CD4-positive, alpha-beta T cell treated with Interferon alpha-2 for 1 hour (primary cell): ENCODE measurements at regions not wholly inside any gene's neighbourhood (a gene's known extent, or its start where the extent isn't known, plus 50 kb on each side); places are given as distances from the start of the nearest gene placed in this dataset.
"Not testable (repeated sequence)": the region's sequence is repeated elsewhere in the genome, so short reads cannot be mapped to it uniquely, and the experiment has no call there.

ENCODE experiments used
- DNase-seq, 2 donors: peaks; one replicate each; pipeline ENCODE4 v3.0.0-alpha.2; 2020 to 2022

- DNase-seq, result no peak
These were observed 60.2 kb downstream of the TFAP2C start for GRCh38 chr20:56689318-56689717.

- no peak for DNase-seq
These were observed 60.9 kb downstream of the TFAP2C start for GRCh38 chr20:56689852-56690485.

GRCh38 chr20:56690531-56691175 lies 61.5 kb downstream of the TFAP2C start:
- no peak for DNase-seq

GRCh38 chr20:56691325-56691998 lies 62.4 kb downstream of the TFAP2C start:
- no peak for DNase-seq

GRCh38 chr20:56693217-56693616 lies 64.1 kb downstream of the TFAP2C start:
- no peak for DNase-seq

GRCh38 chr20:56697476-56697875 lies 68.4 kb downstream of the TFAP2C start:
- DNase-seq, result no peak

GRCh38 chr20:56698297-56698696 lies 69.2 kb downstream of the TFAP2C start:
- no peak for DNase-seq

GRCh38 chr20:56698749-56699148 lies 69.6 kb downstream of the TFAP2C start:
- no peak for DNase-seq

GRCh38 chr20:56702931-56703840 lies 74.1 kb downstream of the TFAP2C start:
- DNase-seq, result no peak

- no peak for DNase-seq
These were observed 77.8 kb downstream of the TFAP2C start for GRCh38 chr20:56706867-56707360.

- no peak for DNase-seq
These were observed 79.9 kb downstream of the TFAP2C start for GRCh38 chr20:56708991-56709390.

GRCh38 chr20:56710125-56710524 lies 81.0 kb downstream of the TFAP2C start:
- no peak for DNase-seq

- not testable (repeated sequence) for DNase-seq
These were observed 81.5 kb downstream of the TFAP2C start for GRCh38 chr20:56710577-56710976.

- DNase-seq, result no peak
These were observed 81.9 kb downstream of the TFAP2C start for GRCh38 chr20:56711018-56711417.

GRCh38 chr20:56715309-56715708 lies 86.2 kb downstream of the TFAP2C start:
- DNase-seq, result no peak

- DNase-seq, result no peak
These were observed 86.9 kb downstream of the TFAP2C start for GRCh38 chr20:56715902-56716519.

GRCh38 chr20:56716806-56717205 lies 87.7 kb downstream of the TFAP2C start:
- no peak for DNase-seq

- DNase-seq, result no peak
These were observed 89.7 kb downstream of the TFAP2C start for GRCh38 chr20:56718816-56719215.

- DNase-seq, result no peak
These were observed 91.6 kb downstream of the TFAP2C start for GRCh38 chr20:56720620-56721213.

GRCh38 chr20:56722042-56722441 lies 92.9 kb downstream of the TFAP2C start:
- peak; percentile 3 to 5 for DNase-seq

GRCh38 chr20:56723331-56723730 lies 94.2 kb downstream of the TFAP2C start:
- DNase-seq, result no peak

- no peak for DNase-seq
These were observed 95.2 kb downstream of the TFAP2C start for GRCh38 chr20:56724241-56724757.
